WTC11 (cell line): ENCODE measurements at regions not wholly inside any gene's neighbourhood (a gene's known extent, or its start where the extent isn't known, plus 50 kb on each side); places are given as distances from the start of the nearest gene placed in this dataset.

Source experiments
- ATAC-seq: fragments of 200-7000 bp; cut with Tn5 transposase; 2 replicates; pipeline ENCODE4 v1.10.0; 2021; ENCODE audit warnings: mild to moderate bottlenecking, moderate library complexity
- CTCF ChIA-PET: fragments of 300-600 bp; sonication (Branson Sonifier 250); formaldehyde crosslinking; loops from one replicate; lab custom pipeline; 2021; ENCODE audit warnings: antibody characterized with exemption; lab: Charles Lee
- POLR2A ChIA-PET: fragments of 350-600 bp; sonication (Branson Sonifier 250); formaldehyde crosslinking; loops from one replicate; lab custom pipeline; 2021; ENCODE audit warnings: antibody characterized with exemption; lab: Charles Lee
- DNase-seq: peaks from one replicate; pipeline ENCODE4 v3.0.0; 2021; ENCODE audit warnings: low spot score
- H3K27ac Mint-ChIP-seq: 2 replicates; pipeline ENCODE4 v1.8.0; 2021; ENCODE audit warnings: mixed read lengths
- H3K27me3 Mint-ChIP-seq: 2 replicates; pipeline ENCODE4 v1.8.0; 2021; ENCODE audit warnings: low read depth, mild to moderate bottlenecking, moderate library complexity, mixed read lengths
- H3K36me3 Mint-ChIP-seq: 2 replicates; pipeline ENCODE4 v1.8.0; 2021; ENCODE audit warnings: mixed read lengths
- H3K4me1 Mint-ChIP-seq: 2 replicates; pipeline ENCODE4 v1.8.0; 2022; ENCODE audit warnings: mixed read lengths
- H3K4me3 Mint-ChIP-seq: 2 replicates; pipeline ENCODE4 v1.8.0; 2021; ENCODE audit warnings: mild to moderate bottlenecking, moderate library complexity, mixed read lengths
- H3K9me3 Mint-ChIP-seq: 2 replicates; pipeline ENCODE4 v1.8.0; 2021; ENCODE audit warnings: mixed read lengths
- CBFB ChIP-seq: sonication (generic); formaldehyde crosslinking; IDR thresholded peaks from 2 replicates; pipeline ENCODE4 v1.8.1; 2022; ENCODE audit warnings: mild to moderate bottlenecking, low read depth, missing genetic modification reagents
- CREB1 ChIP-seq: sonication (generic); formaldehyde crosslinking; IDR thresholded peaks from 2 replicates; pipeline ENCODE4 v1.8.0; 2023; ENCODE audit warnings: mild to moderate bottlenecking, missing genetic modification reagents
- ELF4 ChIP-seq: sonication (generic); formaldehyde crosslinking; IDR thresholded peaks from 2 replicates; pipeline ENCODE4 v1.8.1; 2022; ENCODE audit warnings: low read depth, mild to moderate bottlenecking, moderate library complexity, missing genetic modification reagents
- ETV6 ChIP-seq: sonication (generic); formaldehyde crosslinking; IDR thresholded peaks from 2 replicates; pipeline ENCODE4 v1.8.1; 2022; ENCODE audit warnings: mild to moderate bottlenecking, missing genetic modification reagents
- FOXJ3 ChIP-seq: sonication (generic); formaldehyde crosslinking; IDR thresholded peaks from 2 replicates; pipeline ENCODE4 v1.9.0; 2021; ENCODE audit warnings: missing genetic modification reagents, mild to moderate bottlenecking, borderline replicate concordance
- FOXP1 ChIP-seq: sonication (generic); formaldehyde crosslinking; IDR thresholded peaks from 2 replicates; pipeline ENCODE4 v1.8.0; 2022; ENCODE audit warnings: missing genetic modification reagents, mild to moderate bottlenecking, moderate library complexity, borderline replicate concordance
- GTF2I ChIP-seq: fragments of 250-450 bp; sonication (Bioruptor Pico); conservative IDR thresholded peaks from 2 replicates; pipeline ENCODE4 v1.4.0; 2021; ENCODE audit warnings: mild to moderate bottlenecking
- NR1H2 ChIP-seq: sonication (generic); formaldehyde crosslinking; IDR thresholded peaks from 2 replicates; pipeline ENCODE4 v1.9.0; 2021; ENCODE audit warnings: mild to moderate bottlenecking, moderate library complexity, missing genetic modification reagents
- RORB ChIP-seq: fragments of 250-450 bp; sonication (Bioruptor Pico); IDR thresholded peaks from 2 replicates; pipeline ENCODE4 v1.9.0; 2021; ENCODE audit warnings: mild to moderate bottlenecking
- SP1 ChIP-seq: sonication (generic); formaldehyde crosslinking; conservative IDR thresholded peaks from 2 replicates; pipeline ENCODE4 v1.8.1; 2022; ENCODE audit warnings: missing genetic modification reagents
- TP53 ChIP-seq: sonication (generic); formaldehyde crosslinking; IDR thresholded peaks from 2 replicates; pipeline ENCODE4 v1.8.1; 2023; ENCODE audit warnings: mild to moderate bottlenecking, missing genetic modification reagents
- ZBTB21 ChIP-seq: sonication (generic); formaldehyde crosslinking; IDR thresholded peaks from 2 replicates; pipeline ENCODE4 v1.8.1; 2023; ENCODE audit warnings: mild to moderate bottlenecking, missing genetic modification reagents, borderline replicate concordance
- ZNF121 ChIP-seq: sonication (generic); formaldehyde crosslinking; IDR thresholded peaks from 2 replicates; pipeline ENCODE4 v1.8.0; 2023; ENCODE audit warnings: missing genetic modification reagents
- ZNF232 ChIP-seq: sonication (generic); formaldehyde crosslinking; IDR thresholded peaks from 2 replicates; pipeline ENCODE4 v1.8.0; 2022; ENCODE audit warnings: mild to moderate bottlenecking, missing genetic modification reagents
- ZNF263 ChIP-seq: sonication (generic); formaldehyde crosslinking; IDR thresholded peaks from 2 replicates; pipeline ENCODE4 v1.8.1; 2022; ENCODE audit warnings: low read depth, mild to moderate bottlenecking, moderate library complexity, missing genetic modification reagents
- ZNF416 ChIP-seq: fragments of 250-450 bp; sonication (Bioruptor Pico); IDR thresholded peaks from 2 replicates; pipeline ENCODE4 v1.9.0; 2021; ENCODE audit warnings: mild to moderate bottlenecking, inconsistent platforms
- ZNF671 ChIP-seq: fragments of 250-450 bp; sonication (Bioruptor Pico); IDR thresholded peaks from 2 replicates; pipeline ENCODE4 v1.8.0; 2021; ENCODE audit warnings: mild to moderate bottlenecking
- TF ChIP-seq, protein P1 (sequence below): sonication (generic); formaldehyde crosslinking; IDR thresholded peaks from 2 replicates; pipeline ENCODE4 v1.8.0; 2022; ENCODE audit warnings: missing genetic modification reagents
- TF ChIP-seq, protein P2 (sequence below): sonication (generic); formaldehyde crosslinking; IDR thresholded peaks from 2 replicates; pipeline ENCODE4 v1.8.0; 2023; ENCODE audit warnings: mild to moderate bottlenecking, missing genetic modification reagents
- TF ChIP-seq, protein P3 (sequence below): sonication (generic); formaldehyde crosslinking; IDR thresholded peaks from 2 replicates; pipeline ENCODE4 v1.8.0; 2022; ENCODE audit warnings: mild to moderate bottlenecking, missing genetic modification reagents
- TF ChIP-seq, protein P4 (sequence below): sonication (generic); formaldehyde crosslinking; IDR thresholded peaks from 2 replicates; pipeline ENCODE4 v1.8.1; 2022; ENCODE audit warnings: low read depth, missing genetic modification reagents, borderline replicate concordance

DNA sequence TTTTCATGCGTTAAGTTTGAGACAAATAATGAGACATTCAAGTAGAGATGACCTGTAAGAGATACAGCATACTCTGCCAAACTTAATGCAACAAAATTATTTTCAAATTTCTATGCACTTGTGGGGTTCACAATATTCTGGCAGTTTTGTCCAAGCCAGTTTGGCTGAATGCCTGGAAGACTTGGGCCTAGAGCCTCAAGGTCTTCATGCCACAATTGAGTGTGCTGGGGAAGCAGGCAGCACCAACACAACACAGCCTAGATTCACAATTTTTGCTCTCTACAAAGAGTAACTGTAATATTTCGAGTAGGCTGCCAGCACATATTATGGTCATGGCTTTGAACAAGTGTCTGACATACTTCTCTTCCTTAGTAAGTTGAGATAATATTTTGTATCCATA lies 461.4 kb upstream of the SPHKAP start (continued):
- TF ChIP-seq ZBTB21 (CRISPR knock-in tag) (no peak), ETV6 (CRISPR knock-in tag) (no peak)
- TF ChIP-seq, all 79 proteins: peak for 0

DNA sequence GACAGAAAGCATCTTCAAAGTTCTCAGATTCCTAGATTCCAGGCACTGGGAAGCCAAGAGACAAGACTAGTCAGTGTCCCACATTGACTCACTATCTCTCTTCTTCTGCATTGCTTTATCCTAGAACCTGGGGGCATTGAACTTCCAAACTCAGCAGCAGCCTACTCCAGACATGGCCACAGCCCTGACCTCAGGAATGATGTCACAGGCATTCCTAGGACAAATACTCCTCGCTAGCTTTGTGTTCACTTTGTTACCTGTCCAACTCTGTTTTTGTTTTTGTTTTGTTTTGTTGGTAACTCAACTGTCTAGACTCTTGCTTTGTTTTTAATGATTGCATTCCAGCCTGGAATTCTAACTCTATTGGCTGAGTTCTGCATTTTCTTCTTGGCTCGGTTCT lies 449.3 kb upstream of the SPHKAP start:
- POLR2A ChIA-PET: no interaction called here
- Mint-ChIP-seq H3K4me3 (no peak overlapping the region), H3K36me3 (peaks cover 13% of the 10 kb centered on the region), H3K27ac (no peak overlapping the region), H3K9me3 (peaks cover 23% of the 10 kb centered on the region), H3K27me3 (no peaks in the 10 kb centered on the region), H3K4me1 (peaks cover 5% of the 10 kb centered on the region; the same call in 1 of the 2 replicates)
- ATAC-seq (no peak), DNase-seq (no peak)
- TF ChIP-seq GTF2I (CRISPR knock-in tag) (no peak), ZNF121 (CRISPR knock-in tag) (no peak), NR1H2 (no peak), ELF4 (CRISPR knock-in tag) (no peak), ZNF416 (no peak), RORB (no peak), FOXP1 (CRISPR knock-in tag) (no peak), FOXJ3 (CRISPR knock-in tag) (no peak), SP1 (CRISPR knock-in tag) (no peak), ZNF671 (CRISPR knock-in tag) (no peak), ZNF232 (CRISPR knock-in tag) (no peak), ZNF263 (CRISPR knock-in tag) (no peak), CBFB (no peak), TP53 (CRISPR knock-in tag) (no peak)
- TF ChIP-seq, protein P1, sequence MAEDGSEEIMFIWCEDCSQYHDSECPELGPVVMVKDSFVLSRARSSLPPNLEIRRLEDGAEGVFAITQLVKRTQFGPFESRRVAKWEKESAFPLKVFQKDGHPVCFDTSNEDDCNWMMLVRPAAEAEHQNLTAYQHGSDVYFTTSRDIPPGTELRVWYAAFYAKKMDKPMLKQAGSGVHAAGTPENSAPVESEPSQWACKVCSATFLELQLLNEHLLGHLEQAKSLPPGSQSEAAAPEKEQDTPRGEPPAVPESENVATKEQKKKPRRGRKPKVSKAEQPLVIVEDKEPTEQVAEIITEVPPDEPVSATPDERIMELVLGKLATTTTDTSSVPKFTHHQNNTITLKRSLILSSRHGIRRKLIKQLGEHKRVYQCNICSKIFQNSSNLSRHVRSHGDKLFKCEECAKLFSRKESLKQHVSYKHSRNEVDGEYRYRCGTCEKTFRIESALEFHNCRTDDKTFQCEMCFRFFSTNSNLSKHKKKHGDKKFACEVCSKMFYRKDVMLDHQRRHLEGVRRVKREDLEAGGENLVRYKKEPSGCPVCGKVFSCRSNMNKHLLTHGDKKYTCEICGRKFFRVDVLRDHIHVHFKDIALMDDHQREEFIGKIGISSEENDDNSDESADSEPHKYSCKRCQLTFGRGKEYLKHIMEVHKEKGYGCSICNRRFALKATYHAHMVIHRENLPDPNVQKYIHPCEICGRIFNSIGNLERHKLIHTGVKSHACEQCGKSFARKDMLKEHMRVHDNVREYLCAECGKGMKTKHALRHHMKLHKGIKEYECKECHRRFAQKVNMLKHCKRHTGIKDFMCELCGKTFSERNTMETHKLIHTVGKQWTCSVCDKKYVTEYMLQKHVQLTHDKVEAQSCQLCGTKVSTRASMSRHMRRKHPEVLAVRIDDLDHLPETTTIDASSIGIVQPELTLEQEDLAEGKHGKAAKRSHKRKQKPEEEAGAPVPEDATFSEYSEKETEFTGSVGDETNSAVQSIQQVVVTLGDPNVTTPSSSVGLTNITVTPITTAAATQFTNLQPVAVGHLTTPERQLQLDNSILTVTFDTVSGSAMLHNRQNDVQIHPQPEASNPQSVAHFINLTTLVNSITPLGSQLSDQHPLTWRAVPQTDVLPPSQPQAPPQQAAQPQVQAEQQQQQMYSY (CRISPR knock-in tag): no peak
- TF ChIP-seq, protein P2, sequence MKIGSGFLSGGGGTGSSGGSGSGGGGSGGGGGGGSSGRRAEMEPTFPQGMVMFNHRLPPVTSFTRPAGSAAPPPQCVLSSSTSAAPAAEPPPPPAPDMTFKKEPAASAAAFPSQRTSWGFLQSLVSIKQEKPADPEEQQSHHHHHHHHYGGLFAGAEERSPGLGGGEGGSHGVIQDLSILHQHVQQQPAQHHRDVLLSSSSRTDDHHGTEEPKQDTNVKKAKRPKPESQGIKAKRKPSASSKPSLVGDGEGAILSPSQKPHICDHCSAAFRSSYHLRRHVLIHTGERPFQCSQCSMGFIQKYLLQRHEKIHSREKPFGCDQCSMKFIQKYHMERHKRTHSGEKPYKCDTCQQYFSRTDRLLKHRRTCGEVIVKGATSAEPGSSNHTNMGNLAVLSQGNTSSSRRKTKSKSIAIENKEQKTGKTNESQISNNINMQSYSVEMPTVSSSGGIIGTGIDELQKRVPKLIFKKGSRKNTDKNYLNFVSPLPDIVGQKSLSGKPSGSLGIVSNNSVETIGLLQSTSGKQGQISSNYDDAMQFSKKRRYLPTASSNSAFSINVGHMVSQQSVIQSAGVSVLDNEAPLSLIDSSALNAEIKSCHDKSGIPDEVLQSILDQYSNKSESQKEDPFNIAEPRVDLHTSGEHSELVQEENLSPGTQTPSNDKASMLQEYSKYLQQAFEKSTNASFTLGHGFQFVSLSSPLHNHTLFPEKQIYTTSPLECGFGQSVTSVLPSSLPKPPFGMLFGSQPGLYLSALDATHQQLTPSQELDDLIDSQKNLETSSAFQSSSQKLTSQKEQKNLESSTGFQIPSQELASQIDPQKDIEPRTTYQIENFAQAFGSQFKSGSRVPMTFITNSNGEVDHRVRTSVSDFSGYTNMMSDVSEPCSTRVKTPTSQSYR (CRISPR knock-in tag): no peak
- TF ChIP-seq, protein P3, sequence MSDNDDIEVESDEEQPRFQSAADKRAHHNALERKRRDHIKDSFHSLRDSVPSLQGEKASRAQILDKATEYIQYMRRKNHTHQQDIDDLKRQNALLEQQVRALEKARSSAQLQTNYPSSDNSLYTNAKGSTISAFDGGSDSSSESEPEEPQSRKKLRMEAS (CRISPR knock-in tag): no peak
- CTCF ChIA-PET: no interaction called here

DNA sequence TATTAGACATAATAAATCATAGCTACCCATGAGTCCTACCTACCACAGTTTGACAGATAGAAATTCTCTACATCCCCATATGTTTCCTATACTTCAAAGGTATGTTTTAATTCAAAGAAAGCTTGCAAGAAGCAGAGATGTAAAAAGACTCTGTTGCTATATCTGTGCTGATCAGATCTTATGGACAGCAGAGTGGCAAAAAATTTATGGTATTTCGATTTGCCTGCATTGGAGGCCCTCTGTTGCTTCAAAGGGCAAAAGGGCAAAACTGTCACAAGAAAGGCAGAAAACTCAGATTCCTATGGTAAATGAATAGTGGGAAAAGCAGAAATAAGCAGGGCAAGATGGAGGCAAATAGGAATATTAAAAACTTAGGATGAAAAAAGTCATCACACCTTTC lies 447.8 kb upstream of the SPHKAP start:
- no peak overlapping the region for H3K27ac Mint-ChIP-seq
- POLR2A ChIA-PET: no interaction called here
- H3K36me3 Mint-ChIP-seq: no peaks in the 10 kb centered on the region
- H3K4me1 Mint-ChIP-seq: peaks cover 5% of the 10 kb centered on the region; the same call in 1 of the 2 replicates
- H3K9me3 Mint-ChIP-seq: peaks cover 7% of the 10 kb centered on the region
- no peak overlapping the region for H3K4me3 Mint-ChIP-seq
- H3K27me3 Mint-ChIP-seq: no peaks in the 10 kb centered on the region
- TF ChIP-seq, protein P4, sequence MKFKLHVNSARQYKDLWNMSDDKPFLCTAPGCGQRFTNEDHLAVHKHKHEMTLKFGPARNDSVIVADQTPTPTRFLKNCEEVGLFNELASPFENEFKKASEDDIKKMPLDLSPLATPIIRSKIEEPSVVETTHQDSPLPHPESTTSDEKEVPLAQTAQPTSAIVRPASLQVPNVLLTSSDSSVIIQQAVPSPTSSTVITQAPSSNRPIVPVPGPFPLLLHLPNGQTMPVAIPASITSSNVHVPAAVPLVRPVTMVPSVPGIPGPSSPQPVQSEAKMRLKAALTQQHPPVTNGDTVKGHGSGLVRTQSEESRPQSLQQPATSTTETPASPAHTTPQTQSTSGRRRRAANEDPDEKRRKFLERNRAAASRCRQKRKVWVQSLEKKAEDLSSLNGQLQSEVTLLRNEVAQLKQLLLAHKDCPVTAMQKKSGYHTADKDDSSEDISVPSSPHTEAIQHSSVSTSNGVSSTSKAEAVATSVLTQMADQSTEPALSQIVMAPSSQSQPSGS (CRISPR knock-in tag): no peak
- TF ChIP-seq CREB1 (CRISPR knock-in tag): no peak
- CTCF ChIA-PET: no interaction called here
- no peak for ATAC-seq
- no peak for DNase-seq
